ENCODE measurements at regions not wholly inside any gene's neighbourhood (a gene's known extent, or its start where the extent isn't known, plus 50 kb on each side); places are given as distances from the start of the nearest gene placed in this dataset.

DNA sequence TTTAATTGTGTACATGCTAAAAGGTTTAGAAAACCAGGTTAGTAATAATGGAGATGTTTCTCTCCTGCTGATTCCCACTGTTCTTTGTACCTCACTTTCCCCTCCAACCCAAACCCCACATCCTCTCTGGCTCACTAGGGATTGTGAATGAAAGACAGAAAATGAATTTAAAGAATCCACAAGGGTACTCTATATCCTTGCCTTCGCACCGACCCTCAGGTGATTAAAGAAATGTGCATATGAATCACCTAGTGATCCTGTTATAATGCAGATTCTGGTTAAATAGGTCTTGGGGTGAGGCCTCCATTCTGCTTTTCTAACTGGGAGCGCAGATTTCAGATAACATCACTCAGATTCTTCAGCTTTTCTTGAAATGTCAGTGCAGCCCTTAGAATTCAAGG lies 84.3 kb upstream of the OTX2 start:
- H3K27me3 Mint-ChIP-seq (ENCODE audit: low read depth) = peaks cover 25% of the 10 kb centered on the region
- no peak overlapping the region for H3K27ac Mint-ChIP-seq (ENCODE audit: unreplicated experiment)
- H3K4me3 Mint-ChIP-seq (ENCODE audit: unreplicated experiment) = no peak overlapping the region
- TF ChIP-seq CTCF (IDR thresholded peaks at IDR 0.05) = no peak
- H3K4me1 Mint-ChIP-seq (ENCODE audit: low read depth) = no peaks in the 10 kb centered on the region
- H3K9me3 Mint-ChIP-seq (ENCODE audit: low read depth) = no peaks in the 10 kb centered on the region
- no peaks in the 10 kb centered on the region for H3K36me3 Mint-ChIP-seq (ENCODE audit: low read depth)
- DNase-seq (ENCODE audit: low spot score) = no peak

- H3K9me3 Mint-ChIP-seq (ENCODE audit: low read depth) = no peaks in the 10 kb centered on the region
- peaks cover 32% of the 10 kb centered on the region for H3K27me3 Mint-ChIP-seq (ENCODE audit: low read depth)
- no peak overlapping the region for H3K4me3 Mint-ChIP-seq (ENCODE audit: unreplicated experiment)
- no peaks in the 10 kb centered on the region for H3K36me3 Mint-ChIP-seq (ENCODE audit: low read depth)
- TF ChIP-seq CTCF (IDR thresholded peaks at IDR 0.05) = no peak
- DNase-seq (ENCODE audit: low spot score) = no peak
- no peaks in the 10 kb centered on the region for H3K4me1 Mint-ChIP-seq (ENCODE audit: low read depth)
- no peak overlapping the region for H3K27ac Mint-ChIP-seq (ENCODE audit: unreplicated experiment)
Measured at GRCh38 chr14:56892959-56893358, 82.7 kb upstream of the OTX2 start.

GRCh38 chr14:56891226-56891625 lies 80.9 kb upstream of the OTX2 start:
- no peak for TF ChIP-seq CTCF (IDR thresholded peaks at IDR 0.05)
- no peaks in the 10 kb centered on the region for H3K4me1 Mint-ChIP-seq (ENCODE audit: low read depth)
- no peak for DNase-seq (ENCODE audit: low spot score)
- no peak overlapping the region for H3K4me3 Mint-ChIP-seq (ENCODE audit: unreplicated experiment)
- H3K36me3 Mint-ChIP-seq (ENCODE audit: low read depth) = no peaks in the 10 kb centered on the region
- no peaks in the 10 kb centered on the region for H3K9me3 Mint-ChIP-seq (ENCODE audit: low read depth)
- no peak overlapping the region for H3K27ac Mint-ChIP-seq (ENCODE audit: unreplicated experiment)
- H3K27me3 Mint-ChIP-seq (ENCODE audit: low read depth) = peaks cover 35% of the 10 kb centered on the region

GRCh38 chr14:56889705-56890104 lies 79.4 kb upstream of the OTX2 start:
- H3K4me1 Mint-ChIP-seq (ENCODE audit: low read depth) = no peaks in the 10 kb centered on the region
- H3K27me3 Mint-ChIP-seq (ENCODE audit: low read depth) = peaks cover 32% of the 10 kb centered on the region
- H3K27ac Mint-ChIP-seq (ENCODE audit: unreplicated experiment) = no peak overlapping the region
- no peaks in the 10 kb centered on the region for H3K36me3 Mint-ChIP-seq (ENCODE audit: low read depth)
- no peak for DNase-seq (ENCODE audit: low spot score)
- H3K4me3 Mint-ChIP-seq (ENCODE audit: unreplicated experiment) = no peak overlapping the region
- no peaks in the 10 kb centered on the region for H3K9me3 Mint-ChIP-seq (ENCODE audit: low read depth)
- TF ChIP-seq CTCF (IDR thresholded peaks at IDR 0.05) = no peak

DNA sequence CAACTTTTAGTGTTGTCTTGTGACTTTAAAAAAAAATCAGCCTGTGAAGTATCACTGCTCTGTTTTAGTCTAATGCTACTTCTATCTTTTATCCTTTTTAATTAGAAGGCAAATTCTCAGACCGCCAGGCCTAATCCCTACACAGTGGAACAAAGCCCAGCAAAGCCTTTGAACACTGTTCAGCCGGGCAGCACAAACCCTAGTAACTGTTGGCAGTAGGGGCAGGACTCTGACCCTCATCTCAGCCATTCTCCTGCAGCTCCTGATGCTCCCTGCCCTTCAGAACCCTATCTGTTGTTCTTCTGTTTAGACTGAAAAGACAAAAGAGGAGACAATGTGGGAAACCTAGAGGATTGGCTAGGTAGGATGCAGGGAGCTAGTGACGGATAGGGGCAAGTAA lies 78.0 kb upstream of the OTX2 start:
- Mint-ChIP-seq H3K27ac (ENCODE audit: unreplicated experiment) (no peak overlapping the region), H3K9me3 (ENCODE audit: low read depth) (no peaks in the 10 kb centered on the region), H3K27me3 (ENCODE audit: low read depth) (peaks cover 27% of the 10 kb centered on the region), H3K4me1 (ENCODE audit: low read depth) (no peaks in the 10 kb centered on the region), H3K4me3 (ENCODE audit: unreplicated experiment) (no peak overlapping the region), H3K36me3 (ENCODE audit: low read depth) (no peaks in the 10 kb centered on the region)
- DNase-seq (ENCODE audit: low spot score) = no peak
- no peak for TF ChIP-seq CTCF (IDR thresholded peaks at IDR 0.05)
